GM20000 (cell line): ENCODE measurements at regions not wholly inside any gene's neighbourhood (a gene's known extent, or its start where the extent isn't known, plus 50 kb on each side); places are given as distances from the start of the nearest gene placed in this dataset.
"Not testable (repeated sequence)": the region's sequence is repeated elsewhere in the genome, so short reads cannot be mapped to it uniquely, and the experiment has no call there.

Source experiments
- DNase-seq: peaks from one replicate; pipeline ENCODE4 v3.0.0; 2012; ENCODE audit warnings: low spot score
- TF ChIP-seq, protein P1 (sequence below): IDR thresholded peaks from 2 replicates; pipeline ENCODE4 v1.5.1; 2012; ENCODE audit warnings: mild to moderate bottlenecking, control low read depth; ENCODE audit errors: extremely low read depth, missing control alignments

DNA sequence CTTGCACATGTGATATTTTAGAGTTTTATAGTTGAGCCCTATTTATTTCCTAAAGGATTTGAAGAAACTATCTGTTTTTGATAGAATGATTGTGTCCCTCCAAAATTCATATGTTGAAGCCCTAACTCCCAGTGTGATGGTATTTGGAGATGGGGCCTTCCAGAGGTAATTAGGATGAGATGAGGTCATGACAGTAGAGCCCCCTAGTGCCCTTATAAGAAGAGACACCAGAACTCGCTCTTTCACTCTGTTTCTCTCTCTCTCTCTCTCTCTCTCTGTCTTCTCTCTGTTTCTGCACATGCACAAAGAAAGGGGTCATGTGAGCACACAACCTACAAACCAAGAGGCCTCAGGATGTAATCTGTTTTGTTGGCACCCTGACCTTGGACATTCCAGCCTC is 921.9 kb upstream of the DIAPH2 start:
- DNase-seq: no peak
- TF ChIP-seq, protein P1, sequence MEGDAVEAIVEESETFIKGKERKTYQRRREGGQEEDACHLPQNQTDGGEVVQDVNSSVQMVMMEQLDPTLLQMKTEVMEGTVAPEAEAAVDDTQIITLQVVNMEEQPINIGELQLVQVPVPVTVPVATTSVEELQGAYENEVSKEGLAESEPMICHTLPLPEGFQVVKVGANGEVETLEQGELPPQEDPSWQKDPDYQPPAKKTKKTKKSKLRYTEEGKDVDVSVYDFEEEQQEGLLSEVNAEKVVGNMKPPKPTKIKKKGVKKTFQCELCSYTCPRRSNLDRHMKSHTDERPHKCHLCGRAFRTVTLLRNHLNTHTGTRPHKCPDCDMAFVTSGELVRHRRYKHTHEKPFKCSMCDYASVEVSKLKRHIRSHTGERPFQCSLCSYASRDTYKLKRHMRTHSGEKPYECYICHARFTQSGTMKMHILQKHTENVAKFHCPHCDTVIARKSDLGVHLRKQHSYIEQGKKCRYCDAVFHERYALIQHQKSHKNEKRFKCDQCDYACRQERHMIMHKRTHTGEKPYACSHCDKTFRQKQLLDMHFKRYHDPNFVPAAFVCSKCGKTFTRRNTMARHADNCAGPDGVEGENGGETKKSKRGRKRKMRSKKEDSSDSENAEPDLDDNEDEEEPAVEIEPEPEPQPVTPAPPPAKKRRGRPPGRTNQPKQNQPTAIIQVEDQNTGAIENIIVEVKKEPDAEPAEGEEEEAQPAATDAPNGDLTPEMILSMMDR: no peak

DNA sequence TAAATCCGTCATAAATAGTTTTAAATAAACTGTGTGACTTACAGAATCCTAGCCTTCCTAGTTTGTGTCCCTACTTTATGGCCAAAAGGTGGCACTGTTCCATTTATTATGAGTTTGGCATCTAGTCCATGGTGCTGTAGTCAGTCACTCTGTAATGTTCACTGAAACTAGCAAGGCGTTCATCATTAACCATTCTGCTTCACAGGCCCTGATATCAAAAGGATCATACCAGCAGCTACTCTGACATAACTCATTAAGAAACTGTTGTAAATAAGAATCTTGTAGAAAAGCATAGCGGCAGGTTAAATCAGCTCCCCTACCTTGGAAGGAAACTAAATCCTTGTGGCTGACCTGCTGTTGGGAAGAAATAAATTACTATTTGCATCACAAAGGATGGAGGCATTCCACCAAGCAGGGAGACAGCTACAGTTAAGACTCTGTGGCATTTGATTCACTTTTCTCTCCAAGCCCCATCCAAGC is 919.6 kb upstream of the DIAPH2 start:
- peak; percentile 1 for DNase-seq
- TF ChIP-seq, protein P1: peak; percentile 15

DNA sequence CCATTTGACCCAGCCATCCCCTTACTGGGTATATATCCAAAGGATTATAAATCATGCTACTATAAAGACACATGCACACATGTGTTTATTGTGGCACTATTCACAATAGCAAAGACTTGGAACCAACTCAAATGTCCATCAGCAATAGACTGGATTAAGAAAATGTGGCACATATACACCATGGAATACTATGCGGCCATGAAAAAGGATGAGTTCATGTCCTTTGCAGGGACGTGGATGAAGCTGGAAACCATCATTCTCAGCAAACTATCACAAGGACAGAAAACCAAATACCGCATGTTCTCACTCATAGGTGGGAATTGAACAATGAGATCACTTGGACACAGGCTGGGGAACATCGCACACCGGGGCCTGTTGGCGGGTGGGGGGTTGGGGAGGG is 913.4 kb upstream of the DIAPH2 start:
- DNase-seq: not testable (repeated sequence)

DNA sequence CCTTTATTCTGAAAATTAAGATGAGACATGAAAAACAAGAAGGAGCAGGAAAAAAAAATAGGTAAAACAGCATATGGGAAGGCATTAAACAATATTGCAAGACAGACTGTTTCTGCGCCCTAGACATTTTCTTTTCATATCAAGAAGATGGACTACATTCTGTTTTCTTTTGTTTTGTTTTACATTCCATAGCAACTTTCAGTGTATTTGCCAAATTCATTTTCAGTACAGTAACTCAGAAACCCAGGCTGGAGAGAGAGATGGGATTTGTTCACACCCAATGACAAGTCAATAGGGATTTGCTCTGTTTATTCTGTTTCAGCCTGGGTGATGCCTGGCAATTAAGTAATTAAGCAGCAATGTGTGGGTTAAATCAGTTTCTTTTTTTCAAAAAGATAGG is 892.8 kb upstream of the DIAPH2 start:
- TF ChIP-seq, protein P1: no peak
- no peak for DNase-seq

DNA sequence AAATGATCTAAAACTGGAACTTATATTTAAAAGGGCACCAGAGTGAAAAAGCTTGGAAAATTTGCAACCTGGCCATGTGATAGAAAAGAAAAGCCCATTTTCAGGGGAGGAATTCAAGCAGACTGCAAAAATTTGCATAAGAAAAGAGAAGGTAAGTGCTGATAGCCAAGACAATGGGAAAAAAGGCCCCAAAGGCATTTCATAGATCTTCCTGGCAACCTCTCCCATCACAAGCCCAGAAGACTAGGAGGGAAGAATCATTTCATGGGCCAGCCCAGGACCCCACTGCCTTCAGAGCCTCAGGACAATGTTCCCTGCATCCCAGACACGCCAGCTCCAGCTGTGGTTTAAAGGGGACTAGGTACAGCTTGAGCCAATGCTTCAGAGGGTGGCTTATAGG is 887.3 kb upstream of the DIAPH2 start:
- DNase-seq: no peak
- TF ChIP-seq, protein P1: no peak

DNA sequence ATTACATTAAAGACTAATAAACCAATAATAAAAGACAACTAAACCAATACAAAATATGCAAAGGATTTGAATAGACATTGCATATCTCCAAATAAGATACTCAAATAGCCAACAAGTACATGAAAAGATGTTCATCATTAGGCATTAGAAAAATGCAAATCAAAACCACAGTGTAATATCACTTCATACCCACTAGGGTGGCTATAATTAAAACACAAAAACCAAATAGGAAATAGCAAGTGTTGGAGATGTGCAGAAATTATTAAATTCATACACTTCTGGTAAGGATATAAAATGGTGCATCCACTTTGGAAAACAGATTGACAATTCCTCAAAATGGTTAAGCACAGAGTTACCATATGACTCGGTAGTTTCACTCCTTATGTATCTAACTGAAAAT is 860.8 kb upstream of the DIAPH2 start:
- TF ChIP-seq, protein P1: no peak
- DNase-seq: no peak

DNA sequence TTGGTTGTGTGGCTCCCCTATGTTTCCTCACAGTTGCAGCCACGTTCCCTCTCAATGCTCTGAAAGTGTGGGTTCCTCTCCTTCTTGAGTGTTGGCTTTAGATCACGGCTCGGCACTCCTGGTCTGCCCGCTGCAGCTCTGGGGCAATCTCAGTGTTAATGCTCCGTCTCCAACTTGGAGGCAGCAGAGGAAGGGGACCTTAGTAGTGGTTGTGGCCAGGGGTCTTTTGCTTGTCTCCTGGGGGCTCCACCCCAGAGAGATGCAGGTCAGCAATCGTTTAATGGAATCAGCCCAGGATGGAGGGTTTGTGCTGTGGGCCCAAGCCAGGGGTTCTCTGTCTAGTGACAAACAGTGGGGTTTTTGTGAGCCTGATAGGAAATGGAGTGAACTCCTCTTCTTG is 849.4 kb upstream of the DIAPH2 start:
- TF ChIP-seq, protein P1: no peak
- DNase-seq: no peak

DNA sequence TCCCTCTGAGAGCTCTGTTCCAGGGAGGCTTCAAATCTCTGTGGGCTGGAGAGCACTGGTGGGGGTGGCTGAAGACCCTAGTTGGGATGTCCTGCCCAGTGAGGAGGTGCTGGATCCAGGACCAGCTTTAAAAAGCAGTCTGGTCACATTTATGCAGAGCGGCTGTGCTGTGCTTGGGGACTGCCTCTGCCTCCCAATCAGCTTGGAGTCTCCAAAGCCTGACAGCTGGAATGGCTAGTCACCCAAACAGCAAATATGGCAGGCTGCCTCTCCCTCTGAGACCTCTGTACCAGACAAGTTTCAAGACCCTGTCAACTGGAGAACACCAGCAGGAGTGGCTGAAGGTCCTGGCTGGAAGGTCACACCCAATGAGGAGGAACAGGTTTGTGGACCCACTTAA is 848.1 kb upstream of the DIAPH2 start:
- TF ChIP-seq, protein P1: no peak
- no peak for DNase-seq
